Smooth muscle cell of the brain vasculature (primary cell): ENCODE measurements at regions not wholly inside any gene's neighbourhood (a gene's known extent, or its start where the extent isn't known, plus 50 kb on each side); places are given as distances from the start of the nearest gene placed in this dataset.
A peak's percentile ranks its signal among the peaks of the same experiment; 100 is the strongest.
"Not testable (repeated sequence)": the region's sequence is repeated elsewhere in the genome, so short reads cannot be mapped to it uniquely, and the experiment has no call there.

Experiments used
- DNase-seq: peaks from one replicate; pipeline ENCODE4 v3.0.0-alpha.2; 2012; ENCODE audit warnings: low read depth, low spot score

- no peak for DNase-seq
Observed at GRCh38 chr10:20616056-20616671, 280.9 kb downstream of the NEBL start.

GRCh38 chr10:20615395-20615794 is 281.7 kb downstream of the NEBL start:
- no peak for DNase-seq

GRCh38 chr10:20614911-20615310 is 282.2 kb downstream of the NEBL start:
- DNase-seq, result no peak

GRCh38 chr10:20608503-20608902 is 288.6 kb downstream of the NEBL start:
- no peak for DNase-seq

- DNase-seq, result no peak
Observed at GRCh38 chr10:20606985-20607384, 290.1 kb downstream of the NEBL start.

GRCh38 chr10:20601941-20602461 is 295.1 kb downstream of the NEBL start:
- DNase-seq, result no peak

- peak; percentile 57 for DNase-seq
Observed at GRCh38 chr10:20598590-20598989, 298.5 kb downstream of the NEBL start.

GRCh38 chr10:20596911-20597310 is 300.2 kb downstream of the NEBL start:
- DNase-seq, result no peak

GRCh38 chr10:20596065-20596755 is 300.9 kb downstream of the NEBL start:
- DNase-seq, result no peak

GRCh38 chr10:20593649-20594048 is 303.5 kb downstream of the NEBL start:
- DNase-seq, result no peak

- DNase-seq, result no peak
Observed at GRCh38 chr10:20582041-20582440, 315.1 kb downstream of the NEBL start.

- no peak for DNase-seq
Observed at GRCh38 chr10:20573924-20574323, 323.2 kb downstream of the NEBL start.

GRCh38 chr10:20555990-20556389 is 341.1 kb downstream of the NEBL start:
- DNase-seq, result not testable (repeated sequence)

- no peak for DNase-seq
Observed at GRCh38 chr10:20552382-20552781, 344.7 kb downstream of the NEBL start.

- no peak for DNase-seq
Observed at GRCh38 chr10:20551761-20552160, 345.4 kb downstream of the NEBL start.

GRCh38 chr10:20535897-20536881 is 360.9 kb downstream of the NEBL start:
- DNase-seq, result no peak

- DNase-seq, result not testable (repeated sequence)
Observed at GRCh38 chr10:20531241-20531883, 365.7 kb downstream of the NEBL start.

GRCh38 chr10:20521186-20521585 is 375.9 kb downstream of the NEBL start:
- DNase-seq, result no peak

- DNase-seq, result no peak
Observed at GRCh38 chr10:20515654-20516053, 381.5 kb downstream of the NEBL start.

- no peak for DNase-seq
Observed at GRCh38 chr10:20512631-20513030, 384.5 kb downstream of the NEBL start.

GRCh38 chr10:20508921-20509320 is 388.2 kb downstream of the NEBL start:
- DNase-seq, result no peak
